Stomach (tissue), 4 donors: ENCODE measurements at regions not wholly inside any gene's neighbourhood (a gene's known extent, or its start where the extent isn't known, plus 50 kb on each side); places are given as distances from the start of the nearest gene placed in this dataset.

Experiments used
- CTCF ChIP-seq, 7 experiments: fragments of 450-650 bp in 4 of 7; fragments of 200-600 bp in 3 of 7; sonication (generic) in 3 of 7; IDR thresholded peaks; one replicate each; pipeline ENCODE4 v1.5.1; 2016 to 2019; ENCODE audit warnings: antibody characterized with exemption in 7 of 7, control low read depth in 2 of 7, mild to moderate bottlenecking in 1 of 7
- POLR2A ChIP-seq, 4 donors: fragments of 450-650 bp; IDR thresholded peaks; one replicate each; pipeline ENCODE4 v1.6.1; 2016; ENCODE audit warnings: antibody characterized with exemption in 4 of 4, control low read depth in 2 of 4, mild to moderate bottlenecking in 1 of 4, moderate library complexity in 1 of 4

- no peak for TF ChIP-seq CTCF (IDR thresholded peaks at IDR 0.05)
- no peak for TF ChIP-seq POLR2A (IDR thresholded peaks at IDR 0.05)
These were observed 505.4 kb downstream of the BCL11A start for GRCh38 chr2:60047944-60048525.
